ENCODE measurements at regions not wholly inside any gene's neighbourhood (a gene's known extent, or its start where the extent isn't known, plus 50 kb on each side); places are given as distances from the start of the nearest gene placed in this dataset.

DNA sequence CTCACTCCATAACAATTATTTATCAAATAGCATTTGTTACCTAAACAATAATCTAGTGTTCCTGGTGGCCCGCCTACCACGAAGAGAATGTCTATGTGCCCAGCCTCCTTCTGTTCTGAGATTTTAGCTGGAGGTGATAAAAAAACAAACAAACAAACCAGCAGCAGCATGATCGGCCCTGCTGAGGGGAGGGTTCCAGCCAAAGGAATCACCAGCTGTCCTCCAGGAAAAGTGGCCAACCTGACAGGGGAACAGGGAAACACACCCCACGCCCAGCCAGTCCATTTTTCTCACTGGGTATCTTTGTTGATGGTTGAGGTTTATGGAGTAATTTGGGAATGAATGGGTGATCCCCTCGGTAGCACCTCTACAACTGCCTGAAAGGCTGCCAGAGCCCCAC is 203.0 kb upstream of the DYNLRB2 start:
- ChIA-PET POLR2A (no interaction called here), CTCF (no interaction called here)
- Histone ChIP-seq H3K4me2 (replicated peaks; ENCODE audit: low read depth, low read length, poor library complexity, severe bottlenecking) (no peak overlapping the region), H3K79me2 (ENCODE audit: control insufficient read depth, insufficient read depth, low read length) (no peaks in the 10 kb centered on the region), H4K20me1 (ENCODE audit: control insufficient read depth, insufficient read depth, low read length, poor library complexity, severe bottlenecking) (no peaks in the 10 kb centered on the region), H3K9me3 (ENCODE audit: control extremely low read depth in 1 of 3, control insufficient read depth in 2 of 3, insufficient read depth in 1 of 3, low read length in 2 of 3) (no peaks in the 10 kb centered on the region), H3K27ac (ENCODE audit: low read length in 2 of 2) (no peak overlapping the region), H3K36me3 (replicated peaks in 1 of 2; ENCODE audit: control extremely low read depth in 1 of 2, control insufficient read depth in 1 of 2, extremely low read depth in 1 of 2, insufficient read depth in 2 of 2, low read length in 1 of 2) (no peaks in the 10 kb centered on the region), H3K9ac (ENCODE audit: low read length) (no peak overlapping the region), H3K4me3 (ENCODE audit: control extremely low read depth in 1 of 5, extremely low read depth in 1 of 5, insufficient read depth in 1 of 5, low read depth in 2 of 5, low read length in 4 of 5) (no peak overlapping the region), H2AFZ (ENCODE audit: insufficient read depth, low read depth, low read length, poor library complexity, severe bottlenecking) (no peak overlapping the region), H3K4me1 (ENCODE audit: control insufficient read depth in 2 of 2, insufficient read depth in 2 of 2, low read length in 2 of 2) (no peaks in the 10 kb centered on the region), H3K27me3 (replicated peaks in 1 of 4; ENCODE audit: control extremely low read depth in 1 of 4, control insufficient read depth in 3 of 4, insufficient read depth in 4 of 4, low read length in 3 of 4) (peaks cover 0 to 4% (median 1%) of the 10 kb centered on the region in 4 experiments)
- TF ChIP-seq, protein P1, sequence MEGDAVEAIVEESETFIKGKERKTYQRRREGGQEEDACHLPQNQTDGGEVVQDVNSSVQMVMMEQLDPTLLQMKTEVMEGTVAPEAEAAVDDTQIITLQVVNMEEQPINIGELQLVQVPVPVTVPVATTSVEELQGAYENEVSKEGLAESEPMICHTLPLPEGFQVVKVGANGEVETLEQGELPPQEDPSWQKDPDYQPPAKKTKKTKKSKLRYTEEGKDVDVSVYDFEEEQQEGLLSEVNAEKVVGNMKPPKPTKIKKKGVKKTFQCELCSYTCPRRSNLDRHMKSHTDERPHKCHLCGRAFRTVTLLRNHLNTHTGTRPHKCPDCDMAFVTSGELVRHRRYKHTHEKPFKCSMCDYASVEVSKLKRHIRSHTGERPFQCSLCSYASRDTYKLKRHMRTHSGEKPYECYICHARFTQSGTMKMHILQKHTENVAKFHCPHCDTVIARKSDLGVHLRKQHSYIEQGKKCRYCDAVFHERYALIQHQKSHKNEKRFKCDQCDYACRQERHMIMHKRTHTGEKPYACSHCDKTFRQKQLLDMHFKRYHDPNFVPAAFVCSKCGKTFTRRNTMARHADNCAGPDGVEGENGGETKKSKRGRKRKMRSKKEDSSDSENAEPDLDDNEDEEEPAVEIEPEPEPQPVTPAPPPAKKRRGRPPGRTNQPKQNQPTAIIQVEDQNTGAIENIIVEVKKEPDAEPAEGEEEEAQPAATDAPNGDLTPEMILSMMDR (IDR thresholded peaks at IDR 0.05): no peak
- TF ChIP-seq EZH2 (IDR thresholded peaks at IDR 0.05; ENCODE audit: borderline replicate concordance, insufficient read depth, low read depth, low read length, poor library complexity, severe bottlenecking): no peak
- Mint-ChIP-seq H3K4me3 (no peak overlapping the region), H3K27ac (no peak overlapping the region), H3K4me1 (no peaks in the 10 kb centered on the region), H3K9me3 (ENCODE audit: insufficient read depth) (no peaks in the 10 kb centered on the region), H3K27me3 (peaks cover 36% of the 10 kb centered on the region)
- 80% methylated on average over 1 of the region's 5 CpGs for WGBS (ENCODE audit: insufficient coverage)
- ATAC-seq (ENCODE audit: low read depth) (no peak), DNase-seq (no peak)
- intact Hi-C loops (cut with micrococcal nuclease): no loop called here

DNA sequence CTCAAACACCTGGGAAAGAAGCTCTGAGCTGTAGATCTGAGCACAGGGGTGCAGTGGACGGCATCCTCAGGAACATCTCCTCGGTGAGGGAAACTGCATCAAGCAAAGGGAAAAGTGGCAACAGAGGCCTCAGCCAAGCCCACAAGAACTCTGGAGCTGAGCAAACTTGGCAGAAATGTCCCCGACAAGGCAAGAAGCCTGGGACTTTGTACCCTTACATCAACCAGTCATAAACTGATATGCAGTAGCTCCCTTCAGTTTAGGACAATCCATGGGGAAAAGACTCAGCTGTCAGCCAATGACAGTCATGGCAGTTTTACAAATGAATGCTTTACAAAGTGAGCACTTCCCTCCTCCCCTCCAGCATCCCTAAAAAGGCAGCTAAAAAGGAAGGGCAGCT is 210.0 kb upstream of the DYNLRB2 start:
- 86% methylated on average over 3 of the region's 3 CpGs for WGBS (ENCODE audit: insufficient coverage)
- no peak overlapping the region for H3K27ac Mint-ChIP-seq
- POLR2A ChIA-PET: no interaction called here
- H3K9ac ChIP-seq (ENCODE audit: low read length): no peak overlapping the region
- H2AFZ ChIP-seq (ENCODE audit: insufficient read depth, low read depth, low read length, poor library complexity, severe bottlenecking): no peak overlapping the region
- H3K4me1 ChIP-seq (ENCODE audit: control insufficient read depth in 2 of 2, insufficient read depth in 2 of 2, low read length in 2 of 2): no peaks in the 10 kb centered on the region
- H3K4me3 Mint-ChIP-seq: no peak overlapping the region
- no peak overlapping the region for H3K4me2 ChIP-seq (replicated peaks; ENCODE audit: low read depth, low read length, poor library complexity, severe bottlenecking)
- no peaks in the 10 kb centered on the region for H3K4me1 Mint-ChIP-seq
- no peak overlapping the region for H3K27ac ChIP-seq (ENCODE audit: low read length in 2 of 2)
- no peaks in the 10 kb centered on the region for H3K36me3 ChIP-seq (replicated peaks in 1 of 2; ENCODE audit: control extremely low read depth in 1 of 2, control insufficient read depth in 1 of 2, extremely low read depth in 1 of 2, insufficient read depth in 2 of 2, low read length in 1 of 2)
- TF ChIP-seq, protein P1 (IDR thresholded peaks at IDR 0.05): no peak
- TF ChIP-seq EZH2 (IDR thresholded peaks at IDR 0.05; ENCODE audit: borderline replicate concordance, insufficient read depth, low read depth, low read length, poor library complexity, severe bottlenecking): no peak
- CTCF ChIA-PET: no interaction called here
- no peaks in the 10 kb centered on the region for H3K9me3 Mint-ChIP-seq (ENCODE audit: insufficient read depth)
- H3K27me3 ChIP-seq (replicated peaks in 1 of 4; ENCODE audit: control extremely low read depth in 1 of 4, control insufficient read depth in 3 of 4, insufficient read depth in 4 of 4, low read length in 3 of 4): peaks cover 0 to 5% (median 0%) of the 10 kb centered on the region in 4 experiments
- ATAC-seq (ENCODE audit: low read depth) (no peak), DNase-seq (no peak)
- H4K20me1 ChIP-seq (ENCODE audit: control insufficient read depth, insufficient read depth, low read length, poor library complexity, severe bottlenecking): no peaks in the 10 kb centered on the region
- intact Hi-C loops (cut with micrococcal nuclease): no loop called here
- H3K4me3 ChIP-seq (ENCODE audit: control extremely low read depth in 1 of 5, extremely low read depth in 1 of 5, insufficient read depth in 1 of 5, low read depth in 2 of 5, low read length in 4 of 5): no peak overlapping the region
- peaks cover 23% of the 10 kb centered on the region for H3K27me3 Mint-ChIP-seq
- H3K9me3 ChIP-seq (ENCODE audit: control extremely low read depth in 1 of 3, control insufficient read depth in 2 of 3, insufficient read depth in 1 of 3, low read length in 2 of 3): no peaks in the 10 kb centered on the region
- no peaks in the 10 kb centered on the region for H3K79me2 ChIP-seq (ENCODE audit: control insufficient read depth, insufficient read depth, low read length)
